Dendritic cell treated with granulocyte-macrophage colony-stimulating factor and Interleukin-4, amounts not matched to agents 40 ng/mL and 50 ng/mL, for 4 days (primary cell): ENCODE measurements at regions not wholly inside any gene's neighbourhood (a gene's known extent, or its start where the extent isn't known, plus 50 kb on each side); places are given as distances from the start of the nearest gene placed in this dataset.

ENCODE experiments used
- H3K27ac Mint-ChIP-seq: one replicate; pipeline ENCODE4 v1.8.0; 2022; ENCODE audit warnings: mild to moderate bottlenecking, mixed read lengths
- H3K27me3 Mint-ChIP-seq: one replicate; pipeline ENCODE4 v1.8.0; 2022; ENCODE audit warnings: mild to moderate bottlenecking, mixed read lengths
- H3K36me3 Mint-ChIP-seq: one replicate; pipeline ENCODE4 v1.8.0; 2022; ENCODE audit warnings: low read depth, mixed read lengths
- H3K4me1 Mint-ChIP-seq: one replicate; pipeline ENCODE4 v1.8.0; 2022; ENCODE audit warnings: low read depth, mixed read lengths
- H3K4me3 Mint-ChIP-seq: one replicate; pipeline ENCODE4 v1.8.0; 2022; ENCODE audit warnings: mild to moderate bottlenecking, moderate library complexity, mixed read lengths
- H3K9me3 Mint-ChIP-seq: one replicate; pipeline ENCODE4 v1.8.0; 2022; ENCODE audit warnings: mixed read lengths
- intact Hi-C: fragments of 100-400 bp; cut with micrococcal nuclease; formaldehyde crosslinking; loops from one replicate; pipeline ENCODE4 v1.15.0; 2022

DNA sequence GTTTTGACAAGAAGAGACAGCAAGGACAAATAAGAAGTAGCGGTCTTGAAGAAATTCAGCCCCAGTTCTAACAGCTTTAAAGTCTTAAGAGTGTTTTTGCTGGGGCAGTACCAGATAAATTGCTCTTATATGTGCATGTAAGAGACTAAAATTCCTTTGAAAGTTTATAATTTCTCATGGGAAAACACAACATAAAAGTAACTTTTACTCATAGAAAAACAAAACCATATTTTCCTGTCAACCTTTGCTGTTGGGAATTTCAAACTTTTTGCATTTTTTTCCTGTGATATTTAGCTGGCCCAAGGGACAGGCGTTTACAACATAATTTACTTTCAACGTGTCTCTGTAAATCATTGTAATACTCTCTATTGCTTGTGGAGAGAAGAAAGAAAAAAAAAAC is 767.8 kb upstream of the ZEB2 start:
- no peaks in the 10 kb centered on the region for H3K36me3 Mint-ChIP-seq

GRCh38 chr2:145286716-145287275 is 766.9 kb upstream of the ZEB2 start:
- peaks cover 33% of the 10 kb centered on the region for H3K27me3 Mint-ChIP-seq
- no peaks in the 10 kb centered on the region for H3K4me1 Mint-ChIP-seq
- no peak overlapping the region for H3K27ac Mint-ChIP-seq
- H3K36me3 Mint-ChIP-seq, result no peaks in the 10 kb centered on the region
- no peaks in the 10 kb centered on the region for H3K9me3 Mint-ChIP-seq
- H3K4me3 Mint-ChIP-seq, result no peak overlapping the region
- intact Hi-C loops, result no loop called here

More for the DNA sequence above, 767.8 kb upstream of the ZEB2 start:
- Mint-ChIP-seq H3K27me3 (peaks cover 27% of the 10 kb centered on the region), H3K9me3 (no peaks in the 10 kb centered on the region), H3K4me1 (no peaks in the 10 kb centered on the region), H3K27ac (no peak overlapping the region), H3K4me3 (no peak overlapping the region)
- intact Hi-C loops, result no loop called here

GRCh38 chr2:145284551-145284950 is 764.6 kb upstream of the ZEB2 start:
- intact Hi-C loops, result no loop called here
- Mint-ChIP-seq H3K4me1 (no peaks in the 10 kb centered on the region), H3K9me3 (no peaks in the 10 kb centered on the region), H3K36me3 (no peaks in the 10 kb centered on the region), H3K27ac (no peak overlapping the region), H3K27me3 (peaks cover 30% of the 10 kb centered on the region), H3K4me3 (no peak overlapping the region)

DNA sequence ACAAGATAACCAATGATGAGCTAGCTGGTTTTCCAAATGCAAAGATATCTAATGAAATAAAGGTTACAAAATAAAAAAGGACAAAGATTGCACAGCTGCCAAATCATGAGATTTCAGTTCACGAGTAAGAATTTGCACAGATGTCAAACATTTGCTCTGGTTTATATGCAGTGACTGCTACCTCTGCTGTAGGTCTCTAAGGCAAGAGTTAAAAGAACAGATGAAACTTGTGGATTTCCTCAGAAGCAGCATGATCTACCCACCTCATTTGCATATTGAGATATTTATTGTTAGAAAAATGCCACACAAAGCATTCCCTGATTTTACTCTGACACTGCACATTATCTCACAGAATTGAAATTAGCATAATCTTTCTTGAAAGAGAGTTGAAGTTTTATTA is 763.2 kb upstream of the ZEB2 start:
- peaks cover 24% of the 10 kb centered on the region for H3K27me3 Mint-ChIP-seq
- H3K4me3 Mint-ChIP-seq, result no peak overlapping the region
- no peaks in the 10 kb centered on the region for H3K36me3 Mint-ChIP-seq
- H3K27ac Mint-ChIP-seq, result no peak overlapping the region
- no peaks in the 10 kb centered on the region for H3K9me3 Mint-ChIP-seq
- intact Hi-C loops, result no loop called here
- no peaks in the 10 kb centered on the region for H3K4me1 Mint-ChIP-seq

DNA sequence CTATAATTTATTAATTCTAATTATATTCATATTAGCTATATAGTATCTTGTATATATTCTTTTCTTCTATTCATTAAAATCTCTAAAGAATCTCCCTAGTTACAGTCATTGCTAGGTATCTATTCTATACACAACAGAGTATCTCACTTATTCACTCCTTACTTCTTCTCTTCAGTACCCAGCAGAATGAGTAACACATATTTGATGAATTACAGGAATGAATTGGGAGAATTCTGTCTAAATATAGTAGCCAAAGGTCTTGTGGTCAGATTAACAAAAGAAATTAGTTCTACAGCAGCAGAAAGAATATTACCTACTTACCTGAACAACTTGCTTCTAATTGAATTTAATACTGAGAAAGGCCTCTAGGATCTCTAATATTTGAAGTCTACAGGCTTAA is 758.0 kb upstream of the ZEB2 start:
- Mint-ChIP-seq H3K9me3 (peaks cover 12% of the 10 kb centered on the region), H3K4me3 (no peak overlapping the region), H3K36me3 (no peaks in the 10 kb centered on the region), H3K27me3 (peaks cover 25% of the 10 kb centered on the region), H3K27ac (no peak overlapping the region), H3K4me1 (no peaks in the 10 kb centered on the region)
- intact Hi-C loops, result no loop called here

DNA sequence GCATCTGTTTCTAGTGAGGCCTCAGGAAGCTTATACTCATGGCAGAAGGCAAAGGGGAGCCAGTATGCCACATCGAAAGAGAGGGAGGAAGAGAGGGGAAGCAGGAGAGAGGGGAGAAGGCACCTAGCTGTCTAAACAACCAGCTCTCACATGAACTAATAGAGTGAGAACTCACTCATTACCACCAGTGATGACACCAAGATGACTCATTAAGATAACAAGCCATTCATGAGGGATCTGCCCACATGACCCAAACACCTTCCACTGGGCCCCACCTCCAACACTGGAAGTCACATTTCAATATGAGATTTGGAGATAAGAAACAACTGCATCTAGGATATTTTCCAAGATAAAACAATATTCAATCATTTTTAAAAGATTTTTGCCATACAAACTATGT is 753.9 kb upstream of the ZEB2 start:
- no peaks in the 10 kb centered on the region for H3K36me3 Mint-ChIP-seq
- intact Hi-C loops, result no loop called here

GRCh38 chr2:145268931-145269330 is 749.0 kb upstream of the ZEB2 start:
- no peaks in the 10 kb centered on the region for H3K36me3 Mint-ChIP-seq
- H3K9me3 Mint-ChIP-seq, result peaks cover 19% of the 10 kb centered on the region
- H3K27ac Mint-ChIP-seq, result no peak overlapping the region
- H3K4me3 Mint-ChIP-seq, result no peak overlapping the region
- intact Hi-C loops, result no loop called here
- no peaks in the 10 kb centered on the region for H3K4me1 Mint-ChIP-seq
- H3K27me3 Mint-ChIP-seq, result peaks cover 18% of the 10 kb centered on the region

More for the DNA sequence above, 753.9 kb upstream of the ZEB2 start:
- Mint-ChIP-seq H3K4me3 (no peak overlapping the region), H3K9me3 (peaks cover 21% of the 10 kb centered on the region), H3K27ac (no peak overlapping the region), H3K27me3 (peaks cover 23% of the 10 kb centered on the region), H3K4me1 (no peaks in the 10 kb centered on the region)

- Mint-ChIP-seq H3K4me3 (no peak overlapping the region), H3K27ac (no peak overlapping the region), H3K36me3 (no peaks in the 10 kb centered on the region), H3K27me3 (peaks cover 19% of the 10 kb centered on the region), H3K9me3 (peaks cover 4% of the 10 kb centered on the region), H3K4me1 (no peaks in the 10 kb centered on the region)
- intact Hi-C loops, result no loop called here
These were observed 747.5 kb upstream of the ZEB2 start for GRCh38 chr2:145267451-145267850.

- intact Hi-C loops, result no loop called here
- H3K27me3 Mint-ChIP-seq, result peaks cover 33% of the 10 kb centered on the region
- H3K36me3 Mint-ChIP-seq, result no peaks in the 10 kb centered on the region
- no peaks in the 10 kb centered on the region for H3K9me3 Mint-ChIP-seq
- H3K4me3 Mint-ChIP-seq, result no peak overlapping the region
- H3K27ac Mint-ChIP-seq, result no peak overlapping the region
- H3K4me1 Mint-ChIP-seq, result peaks cover 2% of the 10 kb centered on the region
These were observed 745.3 kb upstream of the ZEB2 start for GRCh38 chr2:145265244-145265643.

DNA sequence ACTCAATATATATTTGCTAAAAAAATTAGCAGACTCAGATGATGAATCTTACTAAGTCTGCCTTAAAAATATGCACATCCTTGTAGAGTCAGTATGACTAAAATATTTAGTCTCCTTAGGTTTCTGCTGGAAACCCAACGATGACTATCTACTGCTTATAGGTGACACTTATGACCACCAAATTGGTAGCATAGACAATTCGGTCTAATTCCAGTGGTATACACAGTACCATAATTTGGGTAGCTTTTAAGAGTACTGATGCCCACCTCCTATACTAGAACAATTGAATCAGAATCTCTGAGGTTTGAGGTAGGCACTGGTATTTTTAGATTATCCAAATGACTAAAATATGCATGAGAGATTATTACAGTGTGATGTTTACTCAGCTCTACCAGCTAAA is 740.8 kb upstream of the ZEB2 start:
- no peaks in the 10 kb centered on the region for H3K9me3 Mint-ChIP-seq
- intact Hi-C loops, result no loop called here

GRCh38 chr2:145260081-145260480 is 740.2 kb upstream of the ZEB2 start:
- Mint-ChIP-seq H3K4me3 (no peak overlapping the region), H3K27ac (no peak overlapping the region)
- intact Hi-C loops, result no loop called here

More for the DNA sequence above, 740.8 kb upstream of the ZEB2 start:
- Mint-ChIP-seq H3K4me3 (no peak overlapping the region), H3K36me3 (no peaks in the 10 kb centered on the region), H3K27ac (no peak overlapping the region), H3K4me1 (peaks cover 20% of the 10 kb centered on the region), H3K27me3 (peaks cover 72% of the 10 kb centered on the region)

GRCh38 chr2:145258903-145259579 is 739.1 kb upstream of the ZEB2 start:
- peaks cover 20% of the 10 kb centered on the region for H3K4me1 Mint-ChIP-seq
- H3K27ac Mint-ChIP-seq, result no peak overlapping the region
- no peak overlapping the region for H3K4me3 Mint-ChIP-seq
- H3K9me3 Mint-ChIP-seq, result no peaks in the 10 kb centered on the region
- intact Hi-C loops, result no loop called here
- H3K36me3 Mint-ChIP-seq, result no peaks in the 10 kb centered on the region
- peaks cover 78% of the 10 kb centered on the region for H3K27me3 Mint-ChIP-seq

More at GRCh38 chr2:145260081-145260480, 740.2 kb upstream of the ZEB2 start:
- Mint-ChIP-seq H3K36me3 (no peaks in the 10 kb centered on the region), H3K27me3 (peaks cover 76% of the 10 kb centered on the region), H3K4me1 (peaks cover 20% of the 10 kb centered on the region), H3K9me3 (no peaks in the 10 kb centered on the region)

GRCh38 chr2:145257931-145258330 is 738.0 kb upstream of the ZEB2 start:
- Mint-ChIP-seq H3K36me3 (no peaks in the 10 kb centered on the region), H3K27me3 (peaks cover 81% of the 10 kb centered on the region)
- intact Hi-C loops, result no loop called here

GRCh38 chr2:145256551-145256950 is 736.6 kb upstream of the ZEB2 start:
- intact Hi-C loops, result no loop called here
- Mint-ChIP-seq H3K36me3 (no peaks in the 10 kb centered on the region), H3K27ac (no peak overlapping the region), H3K27me3 (peaks cover 82% of the 10 kb centered on the region), H3K4me3 (no peak overlapping the region), H3K9me3 (no peaks in the 10 kb centered on the region), H3K4me1 (peaks cover 20% of the 10 kb centered on the region)

More at GRCh38 chr2:145257931-145258330, 738.0 kb upstream of the ZEB2 start:
- Mint-ChIP-seq H3K27ac (no peak overlapping the region), H3K4me1 (peaks cover 20% of the 10 kb centered on the region), H3K9me3 (no peaks in the 10 kb centered on the region), H3K4me3 (no peak overlapping the region)

GRCh38 chr2:145254291-145254690 is 734.4 kb upstream of the ZEB2 start:
- Mint-ChIP-seq H3K27me3 (peaks cover 78% of the 10 kb centered on the region), H3K4me3 (no peak overlapping the region), H3K36me3 (no peaks in the 10 kb centered on the region), H3K27ac (no peak overlapping the region), H3K9me3 (no peaks in the 10 kb centered on the region), H3K4me1 (peaks cover 9% of the 10 kb centered on the region)
- intact Hi-C loops, result no loop called here
